Neural cell (in vitro differentiated cells): ENCODE measurements at regions not wholly inside any gene's neighbourhood (a gene's known extent, or its start where the extent isn't known, plus 50 kb on each side); places are given as distances from the start of the nearest gene placed in this dataset.
"Not testable (repeated sequence)": the region's sequence is repeated elsewhere in the genome, so short reads cannot be mapped to it uniquely, and the experiment has no call there.

Experiments used
- H2AFZ ChIP-seq: fragments of 200-600, 300-800 bp; sonication (generic), shearing (Covaris generic); 2 replicates; pipeline ENCODE4 v1.6.0; 2014; ENCODE audit warnings: low read depth, mild to moderate bottlenecking, antibody characterized with exemption, low read length, moderate library complexity
- H3F3A ChIP-seq: fragments of 200-600 bp; shearing (Covaris generic); 2 replicates; pipeline ENCODE4 v1.6.1; 2016; ENCODE audit warnings: mild to moderate bottlenecking, moderate library complexity, mixed read lengths, antibody characterized with exemption, low read length; ENCODE audit not compliant: insufficient read depth, poor library complexity, severe bottlenecking
- H3K27ac ChIP-seq: fragments of 200-600, 300-800 bp; sonication (generic), shearing (Covaris generic); 2 replicates; pipeline ENCODE4 v1.5.1; 2014; ENCODE audit warnings: mild to moderate bottlenecking, low read length, moderate library complexity
- H3K27me3 ChIP-seq: fragments of 300-800, 200-600 bp; sonication (generic), shearing (Covaris generic); 2 replicates; pipeline ENCODE4 v1.6.0; 2014; ENCODE audit warnings: mild to moderate bottlenecking, low read depth, low read length, moderate library complexity; ENCODE audit not compliant: insufficient read depth
- H3K36me3 ChIP-seq: fragments of 300-800, 200-600 bp; sonication (generic), shearing (Covaris generic); 2 replicates; pipeline ENCODE4 v1.5.1; 2014; ENCODE audit warnings: mild to moderate bottlenecking, antibody characterized with exemption, low read length, moderate library complexity; ENCODE audit not compliant: insufficient read depth
- H3K4me2 ChIP-seq: fragments of 300-800, 200-600 bp; sonication (generic), shearing (Covaris generic); 2 replicates; pipeline ENCODE4 v1.6.0; 2014; ENCODE audit warnings: mild to moderate bottlenecking, low read length
- H3K4me3 ChIP-seq: fragments of 300-800, 200-600 bp; sonication (generic), shearing (Covaris generic); 2 replicates; pipeline ENCODE4 v1.5.1; 2014; ENCODE audit warnings: mild to moderate bottlenecking, low read length, moderate library complexity
- H3K79me2 ChIP-seq: fragments of 200-600 bp; shearing (Covaris generic); replicated peaks from 2 replicates; pipeline ENCODE4 v1.6.0; 2014; ENCODE audit warnings: mild to moderate bottlenecking, low read length, moderate library complexity; ENCODE audit not compliant: insufficient read depth
- H3K9ac ChIP-seq: fragments of 300-800, 200-600 bp; sonication (generic), shearing (Covaris generic); 2 replicates; pipeline ENCODE4 v1.6.1; 2016; ENCODE audit warnings: mild to moderate bottlenecking, low read length, mixed read lengths
- H3K9me2 ChIP-seq: fragments of 200-600 bp; shearing (Covaris generic); 2 replicates; pipeline ENCODE4 v1.6.1; 2016; ENCODE audit warnings: mild to moderate bottlenecking, low read length, mixed read lengths; ENCODE audit not compliant: insufficient read depth
- H3K9me3 ChIP-seq: fragments of 200-600, 300-800 bp; sonication (generic), shearing (Covaris generic); 2 replicates; pipeline ENCODE4 v1.6.1; 2016; ENCODE audit warnings: mild to moderate bottlenecking, mixed run types, low read length, moderate library complexity, mixed read lengths
- H4K20me1 ChIP-seq: fragments of 200-600 bp; shearing (Covaris generic); 2 replicates; pipeline ENCODE4 v1.6.1; 2016; ENCODE audit warnings: mild to moderate bottlenecking, mixed run types; ENCODE audit not compliant: insufficient read depth
- EP300 ChIP-seq: fragments of 450-650 bp; conservative IDR thresholded peaks from 2 replicates; pipeline ENCODE4 v1.6.1; 2014; ENCODE audit warnings: antibody characterized with exemption, mild to moderate bottlenecking, moderate library complexity; ENCODE audit not compliant: poor library complexity, severe bottlenecking
- EZH2 ChIP-seq: fragments of 200-600, 300-800 bp; shearing (Covaris generic), sonication (generic); IDR thresholded peaks from 2 replicates; pipeline ENCODE4 v1.6.1; 2014; ENCODE audit warnings: antibody characterized with exemption, low read length, borderline replicate concordance, mild to moderate bottlenecking; ENCODE audit not compliant: insufficient read depth, poor library complexity, severe bottlenecking
- MXI1 ChIP-seq: fragments of 450-650 bp; conservative IDR thresholded peaks from 2 replicates; pipeline ENCODE4 v1.6.1; 2014; ENCODE audit warnings: antibody characterized with exemption, mild to moderate bottlenecking; ENCODE audit not compliant: poor library complexity, severe bottlenecking
- POLR2AphosphoS5 ChIP-seq: IDR thresholded peaks from 2 replicates; pipeline ENCODE4 v1.6.1; 2012
- RAD21 ChIP-seq: fragments of 450-650 bp; conservative IDR thresholded peaks from 2 replicates; pipeline ENCODE4 v1.6.1; 2014; ENCODE audit warnings: antibody characterized with exemption, mild to moderate bottlenecking, moderate library complexity
- SMC3 ChIP-seq: fragments of 450-650 bp; conservative IDR thresholded peaks from 2 replicates; pipeline ENCODE4 v1.6.1; 2014; ENCODE audit warnings: antibody characterized with exemption, mild to moderate bottlenecking, moderate library complexity; ENCODE audit not compliant: poor library complexity
- TAF1 ChIP-seq: IDR thresholded peaks from 2 replicates; pipeline ENCODE4 v1.6.1; 2012; ENCODE audit warnings: low read depth
- TF ChIP-seq, protein P1 (sequence below): fragments of 450-650 bp; IDR thresholded peaks from 2 replicates; pipeline ENCODE4 v1.5.1; 2014; ENCODE audit warnings: antibody characterized with exemption, mild to moderate bottlenecking, moderate library complexity; ENCODE audit not compliant: poor library complexity, severe bottlenecking
- TF ChIP-seq, protein P2 (sequence below): IDR thresholded peaks from 2 replicates; pipeline ENCODE4 v1.6.1; 2012; ENCODE audit warnings: borderline replicate concordance

DNA sequence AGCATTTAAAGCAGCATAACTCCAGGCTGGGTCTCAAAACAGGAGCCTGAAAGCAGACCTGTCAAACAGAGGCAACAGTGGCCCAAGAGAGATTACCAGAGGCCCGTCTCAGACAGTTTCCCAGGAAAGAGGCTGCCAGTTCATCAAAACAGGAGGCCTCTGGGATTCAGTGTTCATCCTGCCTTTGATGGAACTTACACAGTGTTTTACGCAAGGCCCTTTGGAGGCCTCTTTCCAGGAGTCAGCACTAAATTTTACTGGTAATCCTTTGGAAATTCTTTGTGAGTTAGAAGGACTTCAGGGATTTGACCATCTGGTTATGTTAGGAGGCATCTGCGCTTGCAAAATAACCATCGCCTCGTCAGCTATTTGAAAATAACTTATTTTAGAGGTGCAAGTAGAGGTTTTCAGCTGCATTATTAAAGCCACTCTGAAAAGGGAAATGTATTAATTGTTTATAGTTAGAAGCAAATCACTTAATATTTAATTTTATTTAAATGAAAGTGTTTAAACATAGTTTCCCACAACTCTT is 501.2 kb upstream of the COBL start:
- Histone ChIP-seq H3F3A (no peaks in the 10 kb centered on the region), H3K27me3 (no peaks in the 10 kb centered on the region), H3K9ac (no peak overlapping the region), H3K9me2 (no peaks in the 10 kb centered on the region), H2AFZ (no peak overlapping the region), H3K36me3 (no peaks in the 10 kb centered on the region), H3K27ac (no peak overlapping the region), H3K79me2 (no peaks in the 10 kb centered on the region), H4K20me1 (no peaks in the 10 kb centered on the region), H3K4me3 (no peak overlapping the region), H3K9me3 (peaks cover 4% of the 10 kb centered on the region), H3K4me2 (no peak overlapping the region)
- TF ChIP-seq EZH2 (no peak), POLR2AphosphoS5 (no peak), EP300 (no peak), TAF1 (no peak), SMC3 (no peak), MXI1 (no peak), RAD21 (no peak)
- TF ChIP-seq, protein P1, sequence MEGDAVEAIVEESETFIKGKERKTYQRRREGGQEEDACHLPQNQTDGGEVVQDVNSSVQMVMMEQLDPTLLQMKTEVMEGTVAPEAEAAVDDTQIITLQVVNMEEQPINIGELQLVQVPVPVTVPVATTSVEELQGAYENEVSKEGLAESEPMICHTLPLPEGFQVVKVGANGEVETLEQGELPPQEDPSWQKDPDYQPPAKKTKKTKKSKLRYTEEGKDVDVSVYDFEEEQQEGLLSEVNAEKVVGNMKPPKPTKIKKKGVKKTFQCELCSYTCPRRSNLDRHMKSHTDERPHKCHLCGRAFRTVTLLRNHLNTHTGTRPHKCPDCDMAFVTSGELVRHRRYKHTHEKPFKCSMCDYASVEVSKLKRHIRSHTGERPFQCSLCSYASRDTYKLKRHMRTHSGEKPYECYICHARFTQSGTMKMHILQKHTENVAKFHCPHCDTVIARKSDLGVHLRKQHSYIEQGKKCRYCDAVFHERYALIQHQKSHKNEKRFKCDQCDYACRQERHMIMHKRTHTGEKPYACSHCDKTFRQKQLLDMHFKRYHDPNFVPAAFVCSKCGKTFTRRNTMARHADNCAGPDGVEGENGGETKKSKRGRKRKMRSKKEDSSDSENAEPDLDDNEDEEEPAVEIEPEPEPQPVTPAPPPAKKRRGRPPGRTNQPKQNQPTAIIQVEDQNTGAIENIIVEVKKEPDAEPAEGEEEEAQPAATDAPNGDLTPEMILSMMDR = no peak
- TF ChIP-seq, protein P2, sequence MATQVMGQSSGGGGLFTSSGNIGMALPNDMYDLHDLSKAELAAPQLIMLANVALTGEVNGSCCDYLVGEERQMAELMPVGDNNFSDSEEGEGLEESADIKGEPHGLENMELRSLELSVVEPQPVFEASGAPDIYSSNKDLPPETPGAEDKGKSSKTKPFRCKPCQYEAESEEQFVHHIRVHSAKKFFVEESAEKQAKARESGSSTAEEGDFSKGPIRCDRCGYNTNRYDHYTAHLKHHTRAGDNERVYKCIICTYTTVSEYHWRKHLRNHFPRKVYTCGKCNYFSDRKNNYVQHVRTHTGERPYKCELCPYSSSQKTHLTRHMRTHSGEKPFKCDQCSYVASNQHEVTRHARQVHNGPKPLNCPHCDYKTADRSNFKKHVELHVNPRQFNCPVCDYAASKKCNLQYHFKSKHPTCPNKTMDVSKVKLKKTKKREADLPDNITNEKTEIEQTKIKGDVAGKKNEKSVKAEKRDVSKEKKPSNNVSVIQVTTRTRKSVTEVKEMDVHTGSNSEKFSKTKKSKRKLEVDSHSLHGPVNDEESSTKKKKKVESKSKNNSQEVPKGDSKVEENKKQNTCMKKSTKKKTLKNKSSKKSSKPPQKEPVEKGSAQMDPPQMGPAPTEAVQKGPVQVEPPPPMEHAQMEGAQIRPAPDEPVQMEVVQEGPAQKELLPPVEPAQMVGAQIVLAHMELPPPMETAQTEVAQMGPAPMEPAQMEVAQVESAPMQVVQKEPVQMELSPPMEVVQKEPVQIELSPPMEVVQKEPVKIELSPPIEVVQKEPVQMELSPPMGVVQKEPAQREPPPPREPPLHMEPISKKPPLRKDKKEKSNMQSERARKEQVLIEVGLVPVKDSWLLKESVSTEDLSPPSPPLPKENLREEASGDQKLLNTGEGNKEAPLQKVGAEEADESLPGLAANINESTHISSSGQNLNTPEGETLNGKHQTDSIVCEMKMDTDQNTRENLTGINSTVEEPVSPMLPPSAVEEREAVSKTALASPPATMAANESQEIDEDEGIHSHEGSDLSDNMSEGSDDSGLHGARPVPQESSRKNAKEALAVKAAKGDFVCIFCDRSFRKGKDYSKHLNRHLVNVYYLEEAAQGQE = no peak

DNA sequence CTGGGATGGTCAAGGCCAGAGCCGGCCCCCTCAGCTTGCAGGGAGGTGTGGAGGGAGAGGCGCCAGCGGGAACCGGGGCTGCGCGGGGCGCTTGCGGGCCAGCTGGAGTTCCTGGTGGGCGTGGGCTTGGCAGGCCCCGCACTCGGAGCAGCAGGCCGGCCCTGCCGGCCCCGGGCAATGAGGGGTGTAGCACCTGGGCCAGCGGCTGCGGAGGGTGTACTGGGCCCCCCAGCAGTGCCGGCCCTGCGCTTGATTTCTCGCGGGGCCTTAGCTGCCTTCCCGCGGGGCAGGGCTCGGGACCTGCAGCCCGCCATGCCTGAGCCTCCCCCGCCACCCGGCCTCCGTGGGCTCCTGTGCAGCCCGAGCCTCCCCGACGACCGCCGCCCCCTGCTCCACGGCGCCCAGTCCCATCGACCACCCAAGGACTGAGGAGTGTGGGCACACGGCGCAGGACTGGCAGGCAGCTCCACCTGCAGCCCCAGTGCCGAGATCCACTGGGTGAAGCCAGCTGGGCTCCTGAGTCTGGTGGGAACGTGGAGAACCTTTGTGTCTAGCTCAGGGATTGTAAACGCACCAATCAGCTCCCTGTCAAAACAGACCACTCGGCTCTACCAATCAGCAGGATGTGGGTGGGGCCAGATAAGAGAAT is 489.3 kb upstream of the COBL start:
- not testable (repeated sequence) for H3K9me3 ChIP-seq, H3K79me2 ChIP-seq, H3K27me3 ChIP-seq, H3K36me3 ChIP-seq, H3K27ac ChIP-seq, H3K4me3 ChIP-seq, H3F3A ChIP-seq, H4K20me1 ChIP-seq, H3K9ac ChIP-seq, H2AFZ ChIP-seq, H3K4me2 ChIP-seq, H3K9me2 ChIP-seq
